GM12864 (cell line): ENCODE measurements at regions not wholly inside any gene's neighbourhood (a gene's known extent, or its start where the extent isn't known, plus 50 kb on each side); places are given as distances from the start of the nearest gene placed in this dataset.

Experiments
- DNase-seq: peaks from one replicate; pipeline ENCODE4 v3.0.0-alpha.2; 2011; ENCODE audit warnings: low read depth
- H3K4me3 ChIP-seq: 2 replicates; pipeline ENCODE4 v1.5.1; 2011; ENCODE audit warnings: mild to moderate bottlenecking, low read depth, low read length, control low read depth
- CTCF ChIP-seq: IDR thresholded peaks from 2 replicates; pipeline ENCODE4 v1.5.1; 2011; ENCODE audit warnings: low read depth, mild to moderate bottlenecking, moderate library complexity, low read length, control low read depth, inconsistent platforms; ENCODE audit errors: missing control alignments

- no peak for DNase-seq
- H3K4me3 ChIP-seq, result no peak overlapping the region
- TF ChIP-seq CTCF, result no peak
Observed at GRCh38 chr11:112511271-112511670, 250.6 kb upstream of the PLET1 start.

- no peak for TF ChIP-seq CTCF
- no peak overlapping the region for H3K4me3 ChIP-seq
- no peak for DNase-seq
Observed at GRCh38 chr11:112511911-112512310, 251.3 kb upstream of the PLET1 start.

GRCh38 chr11:112513417-112513816 is 252.8 kb upstream of the PLET1 start:
- DNase-seq, result no peak
- no peak for TF ChIP-seq CTCF
- H3K4me3 ChIP-seq, result no peak overlapping the region

GRCh38 chr11:112514011-112514740 is 253.5 kb upstream of the PLET1 start:
- DNase-seq, result no peak
- H3K4me3 ChIP-seq, result no peak overlapping the region
- TF ChIP-seq CTCF, result no peak

- H3K4me3 ChIP-seq, result no peak overlapping the region
- no peak for TF ChIP-seq CTCF
- DNase-seq, result no peak
Observed at GRCh38 chr11:112516261-112516660, 255.6 kb upstream of the PLET1 start.

GRCh38 chr11:112516755-112517154 is 256.1 kb upstream of the PLET1 start:
- no peak for TF ChIP-seq CTCF
- H3K4me3 ChIP-seq, result no peak overlapping the region
- DNase-seq, result no peak

DNA sequence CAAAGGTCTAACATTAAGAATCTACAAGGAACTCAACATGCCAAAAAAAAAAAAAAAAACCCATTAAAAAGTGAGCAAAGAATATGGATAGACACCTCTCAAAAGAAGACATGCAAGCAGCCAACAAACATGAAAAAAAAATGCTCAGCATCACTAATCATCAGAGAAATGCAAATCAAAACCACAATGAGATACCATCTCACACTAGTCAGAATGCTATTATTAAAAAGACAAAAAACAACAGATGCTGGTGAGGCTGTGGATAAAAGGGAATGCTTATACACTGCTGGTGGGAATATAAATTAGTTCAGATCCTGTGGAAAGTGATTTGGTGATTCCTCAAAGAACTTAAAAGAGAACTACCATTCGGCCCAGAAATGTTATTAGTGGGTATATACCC is 257.7 kb upstream of the PLET1 start:
- no peak for TF ChIP-seq CTCF
- no peak for DNase-seq
- no peak overlapping the region for H3K4me3 ChIP-seq
